ENCODE measurements at regions not wholly inside any gene's neighbourhood (a gene's known extent, or its start where the extent isn't known, plus 50 kb on each side); places are given as distances from the start of the nearest gene placed in this dataset.

GRCh38 chr10:52452600-52453493, 138.8 kb downstream of the DKK1 start:
- TF ChIP-seq POLR2A (IDR thresholded peaks at IDR 0.05; ENCODE audit: low read depth, low read length) = no peak
- TF ChIP-seq NFE2L2 (IDR thresholded peaks at IDR 0.05; ENCODE audit: low read depth, low read length) = no peak

Measured in IMR-90 (cell line).